Body of pancreas (tissue), 4 donors: ENCODE measurements at regions not wholly inside any gene's neighbourhood (a gene's known extent, or its start where the extent isn't known, plus 50 kb on each side); places are given as distances from the start of the nearest gene placed in this dataset.

ENCODE experiments used
- POLR2A ChIP-seq, 3 donors: fragments of 450-650 bp; IDR thresholded peaks; one replicate each; pipeline ENCODE4 v1.6.1; 2016; ENCODE audit warnings: antibody characterized with exemption in 3 of 3, mild to moderate bottlenecking in 2 of 3
- TF ChIP-seq, protein P1 (sequence below), 7 experiments: fragments of 450-650 bp in 4 of 7; fragments of 200-600 bp in 3 of 7; sonication (generic) in 3 of 7; IDR thresholded peaks; one replicate each; pipeline ENCODE4 v1.5.1; 2016 to 2019; ENCODE audit warnings: antibody characterized with exemption in 7 of 7

DNA sequence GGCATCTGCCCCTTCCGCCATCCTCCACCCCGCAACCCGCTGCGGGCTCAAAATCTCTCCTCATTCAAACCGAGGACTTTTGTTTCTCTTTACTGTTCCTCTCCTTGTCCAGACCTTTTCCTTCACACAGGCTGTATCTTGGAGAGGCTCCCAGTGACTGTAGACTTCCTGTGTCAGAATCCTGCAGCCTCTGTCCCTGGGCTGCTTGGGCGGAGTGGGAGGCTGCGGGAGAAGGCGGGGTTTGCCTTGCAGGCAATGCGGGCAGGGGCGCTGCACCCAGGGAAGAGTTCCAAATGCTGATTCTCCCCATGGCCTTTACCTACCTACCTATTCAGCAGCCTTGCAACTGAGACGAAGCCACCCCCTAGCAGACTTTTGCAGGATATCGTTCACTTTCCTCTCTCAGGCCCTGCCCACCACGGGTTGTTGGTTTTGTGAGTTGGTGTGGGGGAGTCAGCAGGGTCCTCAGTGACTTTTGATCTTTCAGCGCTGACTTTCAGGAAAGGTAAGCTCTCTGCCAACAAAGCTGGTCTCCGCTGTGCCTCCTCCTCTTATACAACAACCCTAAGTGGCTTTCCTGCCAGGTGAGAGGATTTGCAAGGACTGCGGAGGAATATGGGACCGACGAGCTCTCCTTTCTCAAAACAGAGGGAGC is 79.0 kb upstream of the KCNA1 start:
- TF ChIP-seq, protein P1, sequence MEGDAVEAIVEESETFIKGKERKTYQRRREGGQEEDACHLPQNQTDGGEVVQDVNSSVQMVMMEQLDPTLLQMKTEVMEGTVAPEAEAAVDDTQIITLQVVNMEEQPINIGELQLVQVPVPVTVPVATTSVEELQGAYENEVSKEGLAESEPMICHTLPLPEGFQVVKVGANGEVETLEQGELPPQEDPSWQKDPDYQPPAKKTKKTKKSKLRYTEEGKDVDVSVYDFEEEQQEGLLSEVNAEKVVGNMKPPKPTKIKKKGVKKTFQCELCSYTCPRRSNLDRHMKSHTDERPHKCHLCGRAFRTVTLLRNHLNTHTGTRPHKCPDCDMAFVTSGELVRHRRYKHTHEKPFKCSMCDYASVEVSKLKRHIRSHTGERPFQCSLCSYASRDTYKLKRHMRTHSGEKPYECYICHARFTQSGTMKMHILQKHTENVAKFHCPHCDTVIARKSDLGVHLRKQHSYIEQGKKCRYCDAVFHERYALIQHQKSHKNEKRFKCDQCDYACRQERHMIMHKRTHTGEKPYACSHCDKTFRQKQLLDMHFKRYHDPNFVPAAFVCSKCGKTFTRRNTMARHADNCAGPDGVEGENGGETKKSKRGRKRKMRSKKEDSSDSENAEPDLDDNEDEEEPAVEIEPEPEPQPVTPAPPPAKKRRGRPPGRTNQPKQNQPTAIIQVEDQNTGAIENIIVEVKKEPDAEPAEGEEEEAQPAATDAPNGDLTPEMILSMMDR (IDR thresholded peaks at IDR 0.05), result no peak
- no peak for TF ChIP-seq POLR2A (IDR thresholded peaks at IDR 0.05)
